ENCODE measurements at regions not wholly inside any gene's neighbourhood (a gene's known extent, or its start where the extent isn't known, plus 50 kb on each side); places are given as distances from the start of the nearest gene placed in this dataset.

DNA sequence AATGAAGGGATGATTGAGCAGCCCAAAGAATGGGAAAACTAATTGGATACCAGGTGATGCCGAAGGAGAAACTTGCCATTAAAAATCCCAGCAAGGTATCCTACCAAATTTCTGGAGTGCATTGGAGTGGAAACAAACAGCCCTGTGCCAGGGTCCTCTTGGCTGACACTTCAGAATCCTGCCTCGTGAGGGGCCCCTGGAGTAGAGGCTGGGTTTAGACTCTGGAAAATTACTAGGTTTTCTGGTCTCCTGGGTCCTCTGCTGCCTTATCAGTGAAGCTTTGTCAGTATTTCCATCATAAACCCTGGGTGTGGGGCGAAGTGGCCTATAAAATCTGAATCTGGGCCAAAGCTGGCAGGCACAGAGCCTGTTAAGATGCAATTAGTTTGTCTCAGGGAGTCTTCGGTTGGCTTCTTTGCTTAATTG, 289.2 kb upstream of the USP24 start:
- no peak for TF ChIP-seq ELF4 (CRISPR knock-in tag; IDR thresholded peaks at IDR 0.05; ENCODE audit: borderline replicate concordance)
- no peak for TF ChIP-seq SIN3B (IDR thresholded peaks at IDR 0.05; ENCODE audit: low read length)
- TF ChIP-seq NCOA2 (CRISPR knock-in tag; IDR thresholded peaks at IDR 0.05) = no peak
- TF ChIP-seq FOXA1 (IDR thresholded peaks at IDR 0.05) = no peak
- no peak for TF ChIP-seq FOXA1 (CRISPR knock-in tag; IDR thresholded peaks at IDR 0.05)
- no peak for TF ChIP-seq ZNF18 (CRISPR knock-in tag; IDR thresholded peaks at IDR 0.05; ENCODE audit: insufficient replicate concordance)
- TF ChIP-seq ZNF496 (CRISPR knock-in tag; IDR thresholded peaks at IDR 0.05; ENCODE audit: insufficient replicate concordance) = no peak
- no peak for TF ChIP-seq FOXM1 (CRISPR knock-in tag; IDR thresholded peaks at IDR 0.05)
- no peak for TF ChIP-seq TAF1 (CRISPR knock-in tag; IDR thresholded peaks at IDR 0.05)
- TF ChIP-seq CTCF (CRISPR knock-in tag; IDR thresholded peaks at IDR 0.05) = no peak
